GM19238 (cell line): ENCODE measurements at regions not wholly inside any gene's neighbourhood (a gene's known extent, or its start where the extent isn't known, plus 50 kb on each side); places are given as distances from the start of the nearest gene placed in this dataset.

ENCODE experiments used
- DNase-seq: peaks from one replicate; pipeline ENCODE4 v3.0.0; 2011; ENCODE audit warnings: low spot score; ENCODE audit not compliant: insufficient read length

GRCh38 chr11:15690320-15690719 is 575.6 kb downstream of the INSC start:
- no peak for DNase-seq

GRCh38 chr11:15692739-15693138 is 578.0 kb downstream of the INSC start:
- no peak for DNase-seq

GRCh38 chr11:15695096-15695721 is 580.5 kb downstream of the INSC start:
- no peak for DNase-seq

GRCh38 chr11:15696069-15696468 is 581.3 kb downstream of the INSC start:
- DNase-seq = no peak

GRCh38 chr11:15697437-15698236 is 582.9 kb downstream of the INSC start:
- DNase-seq = no peak

- DNase-seq = no peak
Measured at GRCh38 chr11:15698855-15699254, 584.1 kb downstream of the INSC start.

- no peak for DNase-seq
Measured at GRCh38 chr11:15699978-15700377, 585.3 kb downstream of the INSC start.

- no peak for DNase-seq
Measured at GRCh38 chr11:15700456-15700855, 585.7 kb downstream of the INSC start.

- DNase-seq = no peak
Measured at GRCh38 chr11:15704064-15704463, 589.3 kb downstream of the INSC start.

GRCh38 chr11:15704556-15704955 is 589.8 kb downstream of the INSC start:
- DNase-seq = no peak

- DNase-seq = no peak
Measured at GRCh38 chr11:15705891-15706290, 591.2 kb downstream of the INSC start.

- no peak for DNase-seq
Measured at GRCh38 chr11:15707194-15707593, 592.5 kb downstream of the INSC start.

GRCh38 chr11:15707971-15708370 is 593.2 kb downstream of the INSC start:
- DNase-seq = no peak

GRCh38 chr11:15710580-15711275 is 596.0 kb downstream of the INSC start:
- no peak for DNase-seq

GRCh38 chr11:15711311-15711710 is 596.6 kb downstream of the INSC start:
- DNase-seq = no peak

GRCh38 chr11:15714641-15715399 is 600.1 kb downstream of the INSC start:
- no peak for DNase-seq

GRCh38 chr11:15716550-15716949 is 601.8 kb downstream of the INSC start:
- DNase-seq = no peak

- no peak for DNase-seq
Measured at GRCh38 chr11:15720460-15720859, 605.7 kb downstream of the INSC start.

GRCh38 chr11:15723966-15724365 is 609.2 kb downstream of the INSC start:
- DNase-seq = no peak

- DNase-seq = no peak
Measured at GRCh38 chr11:15724601-15725000, 609.9 kb downstream of the INSC start.

- DNase-seq = no peak
Measured at GRCh38 chr11:15725246-15725645, 610.5 kb downstream of the INSC start.
